ENCODE measurements at regions not wholly inside any gene's neighbourhood (a gene's known extent, or its start where the extent isn't known, plus 50 kb on each side); places are given as distances from the start of the nearest gene placed in this dataset.

- ChIA-PET POLR2A (no interaction called here), CTCF (interaction anchor here (5.2 kb wide), 1 partner anchor 9 kb away, joined by 34 read pairs; no protein-coding TSS in a partner anchor)
Observed at GRCh38 chr2:133835821-133836619, 267.8 kb upstream of the NCKAP5 start.

More at GRCh38 chr2:133835821-133836619, 267.8 kb upstream of the NCKAP5 start:
- peaks cover 0 to 6% (median 0%) of the 10 kb centered on the region in 4 experiments for H3K27me3 ChIP-seq (replicated peaks in 1 of 4; ENCODE audit: control extremely low read depth in 1 of 4, control insufficient read depth in 3 of 4, insufficient read depth in 4 of 4, low read length in 3 of 4)
- H3K4me2 ChIP-seq (replicated peaks; ENCODE audit: low read depth, low read length, poor library complexity, severe bottlenecking) = no peak overlapping the region
- no peak overlapping the region for H2AFZ ChIP-seq (ENCODE audit: insufficient read depth, low read depth, low read length, poor library complexity, severe bottlenecking)
- intact Hi-C loops (cut with micrococcal nuclease) = no loop called here
- no peak overlapping the region for H3K27ac Mint-ChIP-seq
- H4K20me1 ChIP-seq (ENCODE audit: control insufficient read depth, insufficient read depth, low read length, poor library complexity, severe bottlenecking) = no peaks in the 10 kb centered on the region
- H3K9ac ChIP-seq (ENCODE audit: low read length) = no peak overlapping the region
- peaks cover 0 to 4% (median 0%) of the 10 kb centered on the region in 3 donors for H3K9me3 ChIP-seq (ENCODE audit: control extremely low read depth in 1 of 3, control insufficient read depth in 2 of 3, insufficient read depth in 1 of 3, low read length in 2 of 3)
- H3K9me3 Mint-ChIP-seq (ENCODE audit: insufficient read depth) = no peaks in the 10 kb centered on the region
- ATAC-seq (ENCODE audit: low read depth) (no peak), DNase-seq (peak; percentile 16)
- WGBS (ENCODE audit: insufficient coverage) = 80% methylated on average over 1 of the region's 2 CpGs
- H3K27me3 Mint-ChIP-seq = peaks cover 2% of the 10 kb centered on the region
- no peak overlapping the region for H3K4me3 Mint-ChIP-seq
- peaks cover 10% of the 10 kb centered on the region for H3K4me1 Mint-ChIP-seq
- no peak overlapping the region for H3K27ac ChIP-seq (ENCODE audit: low read length in 2 of 2)
- no peak overlapping the region for H3K4me3 ChIP-seq (ENCODE audit: control extremely low read depth in 1 of 5, extremely low read depth in 1 of 5, insufficient read depth in 1 of 5, low read depth in 2 of 5, low read length in 4 of 5)
- H3K4me1 ChIP-seq (ENCODE audit: control insufficient read depth in 2 of 2, insufficient read depth in 2 of 2, low read length in 2 of 2) = peaks cover 3% of the 10 kb centered on the region in 2 donors
- H3K36me3 ChIP-seq (replicated peaks in 1 of 2; ENCODE audit: control extremely low read depth in 1 of 2, control insufficient read depth in 1 of 2, extremely low read depth in 1 of 2, insufficient read depth in 2 of 2, low read length in 1 of 2) = no peaks in the 10 kb centered on the region
- no peaks in the 10 kb centered on the region for H3K79me2 ChIP-seq (ENCODE audit: control insufficient read depth, insufficient read depth, low read length)
- no peak for TF ChIP-seq CTCF (IDR thresholded peaks at IDR 0.05)
- TF ChIP-seq EZH2 (IDR thresholded peaks at IDR 0.05; ENCODE audit: borderline replicate concordance, insufficient read depth, low read depth, low read length, poor library complexity, severe bottlenecking) = no peak
